Activated CD8-positive, alpha-beta memory T cell treated with anti-CD3 and anti-CD28 coated beads, Interleukin-2, amount 50 U/mL, for 24 hours (primary cell): ENCODE measurements at regions not wholly inside any gene's neighbourhood (a gene's known extent, or its start where the extent isn't known, plus 50 kb on each side); places are given as distances from the start of the nearest gene placed in this dataset.

ENCODE experiments used
- DNase-seq: peaks from one replicate; pipeline ENCODE4 v3.0.0-alpha.2; 2020; ENCODE audit errors: extremely low read depth

DNA sequence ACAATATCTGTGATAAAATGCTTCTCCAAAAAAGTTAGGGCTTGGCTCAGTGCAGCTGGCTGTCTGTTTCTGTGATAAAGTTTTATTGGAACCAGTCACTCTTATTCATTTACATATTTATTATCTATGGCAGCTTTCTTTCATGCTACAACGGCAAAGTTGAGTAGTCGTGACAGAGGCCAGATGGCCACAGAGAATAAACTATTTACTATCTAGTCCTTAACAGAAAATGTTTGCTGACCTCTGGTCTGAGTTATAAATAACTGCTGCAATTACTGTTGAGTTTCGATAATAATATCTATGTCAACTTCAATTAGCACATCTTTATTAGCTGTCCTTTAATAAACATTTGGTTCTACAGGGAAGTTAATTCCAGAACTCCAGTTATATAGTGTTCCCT is 180.2 kb upstream of the RUNX1 start:
- DNase-seq = no peak

DNA sequence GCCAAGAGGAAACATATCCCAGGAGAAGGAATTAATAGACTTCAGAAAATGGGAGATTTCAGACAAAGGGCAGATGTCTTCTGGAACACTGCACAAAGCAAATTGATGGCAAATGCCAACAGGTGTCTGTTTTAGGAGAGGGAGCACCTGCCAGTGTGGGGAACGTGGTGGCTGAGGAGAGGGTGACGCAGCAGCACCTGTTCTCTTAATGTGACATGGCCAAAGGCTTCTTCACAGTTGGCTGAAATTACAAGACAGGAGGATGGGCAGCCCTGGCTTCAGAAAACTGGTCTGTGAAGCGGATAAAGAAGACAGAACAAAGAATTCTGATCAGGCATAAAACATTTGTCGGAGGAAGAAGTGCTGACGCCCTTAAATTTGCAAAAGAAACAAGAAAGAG is 178.7 kb upstream of the RUNX1 start:
- no peak for DNase-seq

DNA sequence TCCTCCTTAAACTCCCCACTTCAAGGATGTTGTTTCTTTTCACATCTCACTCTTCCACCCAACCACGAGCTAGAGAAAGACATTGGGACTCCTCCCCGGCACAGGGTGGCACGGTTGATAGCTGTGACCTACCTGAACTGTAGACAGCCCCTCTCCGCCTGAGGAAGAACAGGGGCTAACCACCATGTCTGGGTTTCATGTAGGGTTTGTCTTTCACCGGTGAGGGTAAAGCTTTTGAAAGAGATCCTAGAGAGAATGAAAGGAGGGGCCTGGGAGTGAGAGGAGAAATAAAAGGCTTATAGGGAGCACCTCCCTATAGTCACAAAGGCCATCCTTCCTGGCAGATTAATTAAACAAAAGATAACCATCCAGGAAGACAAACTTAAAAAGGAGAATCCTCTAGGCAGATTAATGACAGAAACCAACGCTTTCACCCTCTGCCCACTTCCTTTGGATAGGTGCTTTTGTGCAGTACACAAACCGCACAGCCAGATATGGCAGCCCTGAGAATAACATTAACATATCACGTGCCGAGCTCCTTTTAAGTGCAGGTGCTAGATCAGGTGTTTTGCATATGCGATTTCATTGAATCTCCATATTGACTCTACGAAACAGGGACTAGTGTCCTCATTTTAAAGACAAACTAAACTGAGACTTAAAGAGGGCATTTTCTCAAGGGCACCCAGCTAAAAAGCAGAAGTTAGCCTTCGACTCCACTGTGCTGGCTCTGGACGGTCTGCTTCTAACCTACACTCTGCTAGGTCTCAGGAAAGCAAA is 178.1 kb upstream of the RUNX1 start:
- no peak for DNase-seq

DNA sequence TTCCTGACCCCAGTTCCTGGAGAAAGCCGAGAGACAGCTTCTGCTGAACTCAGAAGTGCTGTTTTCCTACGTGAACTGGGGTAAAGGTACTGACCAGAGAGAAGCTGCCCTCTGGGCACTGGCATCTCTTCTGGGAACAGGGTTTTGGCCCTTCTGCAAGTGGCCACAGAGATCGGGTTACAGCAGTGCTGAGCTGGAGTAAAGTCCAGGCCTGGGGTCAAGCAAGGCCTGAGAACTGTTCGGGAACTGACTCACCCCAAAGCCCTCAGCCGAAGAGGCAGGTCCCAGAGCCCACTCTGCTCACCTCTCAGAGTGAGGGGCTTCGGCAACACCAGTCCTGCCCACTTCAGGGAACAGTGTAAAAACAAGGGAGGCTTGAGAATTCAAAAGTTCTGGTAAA is 177.2 kb upstream of the RUNX1 start:
- DNase-seq = no peak

DNA sequence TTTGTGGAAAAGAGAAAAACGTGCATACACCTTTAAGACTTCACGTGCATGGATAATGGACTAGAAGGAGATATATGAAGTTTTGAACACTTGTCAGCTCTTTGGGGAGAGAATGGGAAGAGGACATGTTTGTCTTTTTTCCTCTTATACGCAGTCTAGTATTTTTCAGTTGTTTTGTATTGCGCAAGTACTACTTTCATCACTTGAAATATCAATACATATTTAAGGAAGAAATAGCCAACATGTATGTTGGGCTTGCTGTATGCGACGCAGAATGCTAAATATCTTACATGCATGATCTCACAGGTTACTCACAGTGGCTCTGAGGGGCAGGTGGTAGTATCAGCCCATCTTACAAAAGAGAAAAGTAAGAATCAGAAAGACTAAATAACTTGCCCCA is 176.5 kb upstream of the RUNX1 start:
- DNase-seq = no peak

DNA sequence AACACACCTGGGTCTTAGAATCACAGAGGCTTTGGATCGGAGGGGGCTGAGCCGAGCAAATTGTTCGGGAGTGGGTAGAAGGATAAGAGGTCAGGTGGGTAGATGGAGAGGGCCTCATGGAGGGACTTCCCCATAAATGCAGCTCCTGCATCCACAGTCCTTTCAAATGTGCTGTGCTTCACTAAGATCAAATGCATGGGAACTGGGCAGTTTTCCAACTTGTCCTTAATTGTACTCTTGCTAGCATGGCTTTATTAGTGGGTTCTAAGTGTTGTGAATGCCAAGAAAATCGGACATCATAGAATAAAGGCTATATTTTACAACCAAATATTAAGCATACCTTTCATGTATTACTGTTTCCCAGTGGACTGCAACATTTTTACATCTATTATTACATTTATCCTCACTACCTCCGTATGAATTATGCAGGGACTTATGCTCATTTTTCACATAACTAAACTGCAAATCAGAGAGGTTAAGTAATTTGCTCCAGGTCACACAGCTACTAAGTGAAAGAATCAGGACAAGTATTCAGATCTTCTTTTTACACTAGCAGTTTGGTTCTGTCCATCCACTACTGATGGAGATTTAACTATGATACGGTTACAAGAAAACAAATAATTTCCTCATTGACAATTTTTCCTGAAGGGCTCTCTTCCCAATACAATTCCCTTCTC is 174.5 kb upstream of the RUNX1 start:
- no peak for DNase-seq

DNA sequence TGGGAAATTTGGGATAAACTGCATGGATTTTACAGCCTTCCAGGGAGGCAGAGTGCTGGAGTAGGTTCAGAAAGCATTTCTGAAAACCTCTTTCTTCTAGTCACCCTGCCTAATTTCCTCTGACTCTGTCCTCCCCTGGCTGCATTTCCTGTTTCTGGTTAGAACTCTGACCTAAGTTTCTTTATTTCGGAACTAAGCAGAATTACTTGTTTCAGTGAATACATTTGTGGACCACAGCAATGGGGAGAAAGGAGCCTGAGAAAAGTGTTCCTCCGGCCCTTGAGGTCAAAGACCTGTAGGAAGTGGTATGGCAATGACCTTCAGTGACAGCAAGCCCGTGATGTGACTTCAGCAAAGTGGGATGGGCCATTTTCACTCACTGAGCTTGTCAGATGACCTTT is 173.4 kb upstream of the RUNX1 start:
- DNase-seq = no peak

DNA sequence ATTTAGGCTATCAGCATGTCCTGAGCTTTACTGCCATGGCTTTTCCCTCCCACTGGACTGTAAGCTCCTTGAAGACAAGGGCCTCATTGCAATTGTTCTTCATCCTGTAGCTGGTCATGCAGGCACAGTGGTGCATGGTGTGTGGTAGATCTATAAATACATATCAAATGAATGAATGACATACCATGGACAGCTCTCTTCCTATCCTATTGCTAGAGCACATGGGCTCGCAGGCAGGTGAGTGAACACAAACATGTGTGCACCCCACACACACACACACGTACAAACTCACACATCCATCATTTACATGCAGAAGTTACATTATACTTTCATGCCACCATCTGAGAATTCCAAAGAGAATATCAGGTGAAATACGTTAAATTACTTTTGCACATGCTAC is 172.9 kb upstream of the RUNX1 start:
- no peak for DNase-seq

DNA sequence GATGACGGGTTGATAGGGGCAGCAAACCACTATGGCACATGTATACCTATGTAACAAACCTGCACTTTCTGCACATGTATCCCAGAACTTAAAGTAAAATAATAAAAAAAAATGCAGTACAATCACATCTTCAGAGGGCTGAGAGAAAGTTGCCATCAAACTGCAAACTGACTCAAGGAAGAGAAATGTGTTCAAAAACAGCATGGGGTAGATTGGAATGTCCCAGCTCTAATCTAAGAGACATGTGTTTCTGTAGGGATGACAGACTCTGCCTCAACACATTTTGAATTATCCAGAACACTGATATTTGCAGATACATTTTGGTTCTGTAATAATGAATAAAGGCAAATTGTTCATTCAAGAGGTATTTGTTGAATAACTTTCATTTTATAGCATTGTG is 171.2 kb upstream of the RUNX1 start:
- no peak for DNase-seq

DNA sequence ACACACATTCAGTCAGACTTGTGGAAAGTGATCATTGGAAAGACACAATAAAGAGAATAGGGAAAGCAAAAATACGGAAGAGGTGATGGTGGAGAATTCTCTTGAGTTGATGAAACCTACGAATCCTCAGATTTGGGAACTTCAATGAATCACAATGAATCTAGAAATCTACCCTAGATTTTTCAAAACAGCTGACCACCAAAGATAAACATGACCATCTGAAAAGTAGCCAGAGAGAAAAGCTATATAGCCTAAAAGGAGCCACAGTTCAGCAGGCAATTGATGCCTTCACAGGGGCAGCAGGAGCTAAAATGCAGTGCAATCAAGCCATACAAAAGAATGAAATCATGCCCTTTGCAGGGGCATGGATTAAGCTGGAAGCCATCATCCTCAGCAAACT is 170.6 kb upstream of the RUNX1 start:
- no peak for DNase-seq

DNA sequence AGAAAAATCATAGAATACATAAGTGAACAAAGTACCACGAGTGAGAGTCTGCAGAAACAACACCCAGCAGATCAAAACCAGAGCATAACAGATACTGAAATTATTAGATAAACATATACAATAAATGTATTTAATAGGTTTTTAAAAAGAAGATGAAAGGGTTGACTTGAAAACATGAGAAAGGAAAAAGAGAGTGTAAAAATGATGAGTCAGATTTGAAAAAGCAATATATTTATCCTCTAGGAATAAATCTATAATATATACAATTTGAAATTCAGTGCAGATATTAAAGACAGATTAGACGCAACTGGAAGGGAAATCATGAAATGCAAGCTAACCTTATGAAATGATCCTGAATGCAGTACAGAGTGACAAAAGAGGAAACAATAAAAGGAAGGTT is 170.2 kb upstream of the RUNX1 start:
- no peak for DNase-seq

DNA sequence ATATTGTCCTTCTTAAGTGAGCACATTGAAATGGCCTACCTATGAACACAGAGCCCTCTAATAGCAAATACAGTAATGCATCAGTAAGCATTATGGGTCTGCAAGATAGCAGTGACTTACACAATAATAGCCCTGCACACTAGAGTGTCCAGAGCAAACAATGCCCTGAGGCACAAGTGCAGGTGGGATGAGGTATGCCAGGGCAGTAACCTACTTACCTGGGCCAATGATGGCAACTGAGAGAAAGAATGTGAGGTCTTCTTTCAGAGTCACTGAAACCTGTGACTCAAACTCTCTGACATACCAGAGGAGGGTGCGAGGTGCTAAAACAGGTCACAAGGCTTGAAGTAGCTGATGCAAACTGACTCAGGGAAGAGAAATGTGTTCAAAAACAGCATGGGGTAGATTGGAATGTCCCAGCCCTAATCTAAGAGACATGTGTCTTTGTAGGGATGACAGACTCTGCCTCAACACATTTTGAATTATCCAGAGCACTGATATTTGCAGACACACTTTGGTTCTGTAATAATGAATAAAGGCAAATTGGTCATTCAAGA is 168.5 kb upstream of the RUNX1 start:
- DNase-seq = no peak

DNA sequence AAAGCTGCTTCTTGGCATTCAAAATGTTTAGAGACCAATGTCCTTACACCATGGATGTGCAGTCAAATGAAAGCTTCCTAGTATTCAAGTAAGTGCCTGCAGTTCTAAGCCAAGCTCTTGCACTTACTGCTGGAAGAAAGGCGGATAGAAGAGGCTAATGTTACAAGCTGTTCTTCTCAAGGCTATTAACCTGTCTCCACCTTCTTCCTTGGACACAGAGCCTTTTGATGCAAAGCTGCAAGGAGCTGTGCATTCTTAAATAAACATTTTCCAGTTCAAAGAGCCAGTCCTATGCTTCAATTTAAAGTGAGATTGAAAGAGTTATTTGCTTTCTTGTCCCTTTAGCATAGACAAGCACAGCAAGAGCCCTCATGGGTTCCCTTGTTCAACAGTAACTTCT is 167.9 kb upstream of the RUNX1 start:
- DNase-seq = no peak

DNA sequence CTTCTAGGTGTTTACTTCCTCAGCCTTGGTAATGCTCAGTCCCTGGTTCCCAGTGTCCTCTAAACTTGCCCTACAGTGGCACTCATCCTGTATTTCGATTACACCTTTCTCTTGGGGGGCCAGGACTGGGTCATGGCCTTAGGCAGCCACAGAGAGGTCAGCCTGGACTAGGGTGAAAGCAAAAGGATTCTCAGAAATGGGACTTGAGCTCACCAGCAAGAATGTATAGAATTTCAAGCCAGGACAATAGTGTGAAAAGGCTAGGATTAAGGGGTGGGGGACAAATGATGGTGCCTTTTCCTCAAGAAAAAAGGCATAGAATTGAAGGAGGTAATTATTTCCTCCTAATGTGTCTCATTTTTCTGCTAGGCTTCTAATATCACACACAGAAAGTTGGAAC is 166.8 kb upstream of the RUNX1 start:
- DNase-seq = no peak

DNA sequence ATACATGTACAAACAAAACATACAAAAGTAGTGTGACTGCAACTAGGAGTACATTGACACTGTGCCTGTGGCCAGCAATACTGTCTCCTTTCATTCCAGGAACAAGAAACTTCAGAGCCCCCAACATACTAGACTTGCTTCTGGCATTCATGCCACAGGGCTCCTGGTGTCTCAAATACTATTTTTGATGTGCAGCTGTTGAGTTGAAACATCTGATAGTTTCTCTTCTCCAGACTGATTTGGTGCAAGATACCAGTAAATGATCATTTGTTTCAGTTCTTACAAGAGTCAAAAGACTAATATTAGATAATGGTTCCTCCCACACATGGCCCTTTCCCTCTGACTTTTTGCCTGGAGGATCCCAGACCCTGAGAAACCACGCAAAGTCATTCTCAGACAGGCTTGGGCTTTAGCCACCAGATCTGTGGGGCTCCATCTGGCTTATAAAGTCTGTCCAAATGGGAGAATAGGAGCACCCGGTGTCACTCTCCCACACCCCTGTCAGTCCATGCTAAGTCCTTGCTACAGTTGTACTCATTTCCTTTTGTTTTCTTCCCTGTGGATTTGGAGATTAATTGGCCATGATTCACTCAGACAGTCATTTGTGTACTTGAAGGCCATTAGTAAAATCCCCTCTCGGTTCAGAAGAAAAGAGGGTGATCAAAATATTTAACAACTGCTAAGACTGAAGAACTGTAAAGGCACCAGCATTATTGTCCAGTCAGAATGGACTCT is 163.5 kb upstream of the RUNX1 start:
- no peak for DNase-seq

DNA sequence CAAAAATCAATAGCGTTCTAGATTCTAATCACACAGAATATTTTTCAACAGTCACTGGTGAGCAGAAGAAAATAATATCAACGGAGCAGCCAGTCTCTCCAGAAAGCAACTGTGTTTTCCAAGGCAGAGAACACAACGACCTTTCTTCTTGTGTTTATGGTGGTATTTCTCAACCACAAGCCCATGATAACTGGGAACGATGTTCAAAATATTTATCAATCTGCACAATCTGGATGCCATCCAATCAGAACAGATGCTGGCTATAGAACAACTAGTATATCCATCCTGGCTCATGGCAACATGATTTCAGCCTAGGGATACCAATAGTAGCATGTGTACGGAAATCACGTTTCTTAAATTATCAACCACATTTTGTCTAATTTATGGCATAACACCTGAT is 162.7 kb upstream of the RUNX1 start:
- no peak for DNase-seq

DNA sequence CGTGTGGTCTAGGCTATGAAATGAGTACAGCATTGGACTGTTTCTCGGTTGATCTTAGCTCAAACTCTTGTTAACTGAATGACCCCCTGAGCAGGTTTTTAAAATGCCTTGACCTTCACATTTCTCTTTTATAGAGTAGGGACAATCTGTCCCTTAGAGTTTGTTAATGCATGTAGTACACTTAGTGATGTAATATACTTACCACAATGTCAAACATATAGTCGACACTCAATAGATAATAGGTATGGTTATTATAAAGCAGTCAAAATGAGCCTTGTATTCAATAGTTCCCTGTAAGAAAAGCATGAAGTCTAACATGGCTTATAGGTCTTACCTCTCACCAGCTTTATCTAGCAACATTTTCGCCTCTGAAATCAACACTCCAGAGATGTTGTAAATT is 161.0 kb upstream of the RUNX1 start:
- no peak for DNase-seq

DNA sequence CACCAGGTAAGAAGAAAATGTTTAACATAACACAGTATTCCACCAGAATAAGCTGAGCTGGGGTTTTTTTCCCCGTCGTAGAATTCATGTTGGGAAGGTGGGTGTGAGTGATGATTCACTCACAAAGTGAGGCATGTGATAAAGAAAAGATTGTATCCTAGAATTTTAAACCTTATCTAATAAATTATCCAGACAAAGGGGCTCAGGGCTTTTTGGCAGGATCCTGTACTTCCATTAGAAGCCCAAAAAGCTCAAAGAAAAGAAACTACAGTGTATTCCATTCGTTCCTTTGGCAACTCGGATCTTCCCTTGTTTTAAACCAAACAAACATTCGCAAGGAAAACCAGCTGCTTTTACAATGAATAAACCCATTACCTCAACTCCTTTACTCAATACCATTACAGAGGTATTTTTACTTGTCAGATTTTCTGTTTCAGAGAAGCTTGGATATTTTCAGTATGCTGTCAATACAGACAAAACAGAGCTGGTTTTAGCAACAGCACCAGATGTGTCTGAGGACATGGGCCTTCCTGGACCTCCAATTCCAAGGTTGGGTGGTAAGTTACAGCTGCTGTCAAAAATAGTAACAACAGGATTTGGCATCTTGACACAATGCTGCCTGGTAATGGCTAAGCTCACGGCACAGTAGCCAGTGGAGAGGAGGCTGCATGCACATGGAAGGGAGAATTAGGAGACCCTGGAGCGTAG is 159.9 kb upstream of the RUNX1 start:
- DNase-seq = no peak

DNA sequence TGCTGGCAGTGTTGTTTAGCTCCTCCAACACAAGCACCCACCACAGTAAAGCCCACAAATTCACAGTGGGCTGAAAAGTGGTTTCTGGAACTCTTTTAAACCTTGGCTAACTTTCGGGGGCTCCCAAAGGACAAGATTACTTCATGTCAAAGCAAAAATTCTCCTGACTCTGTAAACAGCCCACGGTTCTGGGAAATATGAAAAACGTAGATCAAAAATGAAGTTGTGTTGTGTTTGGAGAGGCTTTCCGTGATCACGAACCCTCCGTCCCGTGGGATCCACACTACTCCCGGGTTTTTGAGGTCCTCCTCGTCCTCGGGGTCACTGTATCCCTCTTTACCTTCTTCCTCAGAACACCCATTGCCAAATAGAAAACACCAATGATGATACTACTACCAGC is 159.0 kb upstream of the RUNX1 start:
- DNase-seq = no peak

DNA sequence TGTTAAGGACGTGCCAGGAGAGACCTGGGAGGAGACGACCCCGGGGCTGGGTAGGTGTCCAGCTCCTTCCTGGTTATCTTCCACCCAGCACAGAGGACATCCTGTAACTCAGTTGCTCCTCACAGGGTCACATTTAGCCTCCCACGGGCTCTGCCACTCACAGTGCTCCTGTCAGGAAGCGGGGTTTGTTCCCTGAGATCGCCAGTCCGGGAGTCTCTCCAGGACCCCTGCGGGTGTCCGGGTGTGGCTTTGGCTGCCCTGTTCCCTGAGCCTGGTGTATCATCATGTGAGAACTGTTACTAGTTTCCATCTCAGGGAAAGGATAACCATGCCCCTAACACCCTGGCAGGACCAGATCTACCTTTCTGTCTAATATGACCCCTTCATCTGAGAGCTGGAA is 158.2 kb upstream of the RUNX1 start:
- DNase-seq = no peak

DNA sequence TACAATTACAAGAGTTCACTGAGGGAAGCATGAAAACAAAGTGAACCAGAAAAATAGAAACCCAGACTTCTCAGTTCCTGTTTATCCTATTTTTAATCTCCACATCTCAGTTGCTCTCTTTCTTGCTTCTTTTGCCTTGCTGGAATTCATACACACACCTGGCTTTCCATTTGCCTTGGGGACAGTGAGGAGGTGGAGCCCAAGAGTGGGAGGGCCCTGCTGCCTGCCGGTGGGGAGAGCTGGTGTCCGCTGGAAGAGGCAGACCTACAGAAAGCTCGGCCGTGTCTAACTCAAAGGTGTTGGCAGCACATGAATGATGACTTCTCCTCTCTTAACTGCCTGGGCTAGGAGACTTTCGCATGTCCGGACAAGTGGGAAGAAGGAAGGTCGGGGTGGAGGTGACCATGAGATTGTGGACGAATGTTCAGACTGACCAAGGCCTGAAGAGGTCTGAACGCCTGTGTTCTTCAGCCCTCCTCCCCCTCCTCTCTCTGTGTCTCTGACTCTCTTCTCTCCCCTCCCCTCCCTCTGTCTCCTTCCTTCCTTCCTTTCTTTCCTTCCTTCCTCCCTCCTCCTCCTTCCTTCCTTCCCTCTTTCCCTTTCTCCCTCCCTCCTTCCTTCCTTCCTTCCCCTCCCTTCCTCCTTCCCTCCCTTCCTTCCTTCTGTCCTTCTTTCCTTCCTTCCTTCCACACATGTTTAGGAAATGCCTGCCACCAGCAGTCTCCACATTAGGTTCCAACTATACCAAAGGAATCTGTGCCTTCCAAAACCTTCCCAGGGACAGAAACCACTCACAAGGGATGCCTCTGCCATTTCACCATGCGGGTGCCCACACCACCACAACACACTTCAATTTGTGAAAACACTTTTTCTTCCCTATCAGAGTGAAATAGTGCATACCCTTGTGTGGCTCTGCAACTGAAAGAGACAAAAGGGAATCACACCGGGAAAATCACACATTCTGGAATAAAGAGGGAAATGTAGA is 157.3 kb upstream of the RUNX1 start:
- no peak for DNase-seq
